ENCODE measurements at regions not wholly inside any gene's neighbourhood (a gene's known extent, or its start where the extent isn't known, plus 50 kb on each side); places are given as distances from the start of the nearest gene placed in this dataset.
"Not testable (repeated sequence)": the region's sequence is repeated elsewhere in the genome, so short reads cannot be mapped to it uniquely, and the experiment has no call there.

GRCh38 chr6:11425876-11426275 is 111.7 kb upstream of the TMEM170B start:
- DNase-seq = no peak

DNA sequence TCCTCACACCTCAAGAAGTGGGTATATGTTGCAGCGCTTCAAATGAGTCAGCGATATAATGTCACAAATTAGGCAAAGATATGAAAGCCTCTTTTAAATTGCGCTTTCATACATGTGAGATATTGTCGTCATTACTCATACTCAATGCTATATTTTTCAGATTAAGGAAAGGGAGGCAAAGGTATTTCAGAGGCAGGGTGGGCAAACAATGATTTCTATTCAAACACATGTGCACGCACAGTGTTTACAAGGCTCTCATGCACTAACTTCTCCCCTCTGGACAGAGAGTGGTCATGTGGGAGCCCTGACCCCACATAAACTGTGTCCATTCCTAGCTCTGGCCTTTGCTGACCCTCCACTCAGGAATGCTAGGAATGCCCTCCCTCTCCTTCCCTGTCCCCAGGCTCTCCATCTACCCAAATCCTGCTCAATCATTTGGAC is 112.1 kb upstream of the TMEM170B start:
- no peak for DNase-seq

DNA sequence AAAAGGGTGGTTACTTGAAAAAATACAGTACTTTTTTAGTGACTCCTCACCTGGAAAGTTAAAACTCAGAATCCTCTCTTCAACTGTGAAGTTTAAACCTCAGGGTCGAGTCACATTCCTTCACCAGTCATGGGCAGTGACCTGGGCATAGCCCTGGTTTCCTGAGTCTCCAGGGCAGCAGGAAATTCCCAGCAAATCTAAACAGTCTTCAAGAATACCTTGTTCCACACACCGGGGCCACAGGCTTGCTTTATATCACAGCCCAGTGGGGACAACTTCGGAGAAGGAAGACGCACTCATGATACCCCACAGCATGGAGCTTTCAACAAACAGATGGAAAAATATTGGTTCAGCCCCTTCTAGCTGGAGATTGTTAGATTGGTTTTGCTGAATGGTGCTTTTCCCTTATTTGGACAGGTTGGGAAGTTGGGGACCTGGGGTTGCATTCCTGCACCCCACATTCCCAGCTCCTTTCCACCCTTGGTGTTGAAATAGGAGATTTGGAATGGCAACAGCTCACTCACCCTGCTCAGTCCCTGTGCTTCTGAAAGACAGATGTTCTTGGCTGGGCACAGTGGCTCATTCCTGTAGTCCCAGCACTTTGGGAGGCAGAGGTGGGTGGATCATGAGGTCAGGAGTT is 113.0 kb upstream of the TMEM170B start:
- DNase-seq = no peak

GRCh38 chr6:11423667-11424066 is 113.9 kb upstream of the TMEM170B start:
- DNase-seq = no peak

GRCh38 chr6:11423072-11423471 is 114.5 kb upstream of the TMEM170B start:
- DNase-seq = no peak

DNA sequence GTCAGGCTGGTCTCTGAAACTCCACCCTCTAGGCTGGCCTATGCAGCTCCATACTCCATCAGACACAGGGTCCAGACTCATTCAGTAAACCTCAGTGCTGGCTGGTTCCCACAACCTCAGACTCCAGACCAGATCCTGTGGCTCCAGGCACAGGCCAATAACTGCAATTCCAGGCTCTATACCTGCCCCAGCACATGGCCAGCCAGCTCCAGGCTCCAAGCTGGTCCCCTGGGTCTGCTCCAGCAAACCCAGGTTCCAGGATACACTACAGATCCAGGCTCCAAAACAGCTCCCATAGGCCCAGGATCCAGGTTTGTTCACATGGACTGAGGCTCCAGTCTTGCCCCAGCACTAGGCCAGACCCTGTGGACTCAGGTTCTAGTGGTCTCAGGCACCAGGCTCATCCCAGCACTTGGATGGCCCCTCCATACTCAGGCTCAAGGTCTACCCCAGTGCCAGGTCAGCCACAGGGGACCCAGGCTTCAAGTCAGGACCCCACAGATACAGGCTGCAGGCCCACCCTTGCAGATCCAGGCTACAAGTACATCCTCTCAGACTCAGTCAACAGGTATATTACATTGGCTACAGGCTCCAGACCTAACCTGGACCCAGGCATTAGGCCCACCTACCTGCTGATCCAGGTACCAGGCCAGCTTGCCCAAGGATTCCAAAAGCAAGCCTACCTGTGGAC is 117.6 kb upstream of the TMEM170B start:
- no peak for DNase-seq

- DNase-seq = no peak
Observed at GRCh38 chr6:11418290-11418905, 119.2 kb upstream of the TMEM170B start.

- no peak for DNase-seq
Observed at GRCh38 chr6:11416936-11417576, 120.5 kb upstream of the TMEM170B start.

DNA sequence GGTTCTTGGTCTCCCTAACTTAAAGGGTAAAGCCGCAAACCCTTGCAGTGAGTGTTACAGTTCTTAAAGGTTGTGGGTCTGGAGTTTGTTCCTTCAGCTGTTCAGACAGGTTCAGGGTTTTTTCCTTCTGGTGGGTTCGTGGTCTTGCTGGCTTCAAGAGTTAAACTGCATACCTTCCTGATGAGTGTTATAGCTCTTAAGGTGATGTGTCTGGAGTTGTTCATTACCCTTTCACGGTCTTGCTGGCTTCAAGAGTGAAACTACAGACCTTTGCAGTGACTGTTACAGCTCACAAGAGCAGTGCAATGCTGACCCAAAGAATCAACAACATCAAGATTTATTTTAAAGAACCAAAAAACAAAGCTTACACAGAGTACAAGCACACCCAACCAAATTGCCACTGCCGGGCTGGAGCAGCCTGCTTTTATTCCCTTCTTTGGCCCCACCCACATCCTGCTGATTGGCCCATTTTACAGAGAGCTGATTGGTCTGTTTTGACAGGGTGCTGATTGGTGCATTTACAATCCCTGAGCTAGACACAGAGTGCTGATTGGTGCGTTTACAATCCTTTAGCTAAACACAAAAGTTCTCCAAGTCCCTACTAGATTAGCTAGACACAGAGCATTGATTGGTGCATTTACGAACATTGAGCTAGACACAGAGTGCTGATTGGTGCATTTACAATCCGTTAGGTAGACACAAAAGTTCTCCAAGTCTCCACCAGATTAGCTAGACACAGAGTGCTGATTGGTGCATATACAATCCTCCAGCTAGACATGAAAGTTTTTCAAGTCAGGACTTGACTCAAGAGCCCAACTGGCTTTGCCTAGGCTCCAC is 121.2 kb upstream of the TMEM170B start:
- not testable (repeated sequence) for DNase-seq

DNA sequence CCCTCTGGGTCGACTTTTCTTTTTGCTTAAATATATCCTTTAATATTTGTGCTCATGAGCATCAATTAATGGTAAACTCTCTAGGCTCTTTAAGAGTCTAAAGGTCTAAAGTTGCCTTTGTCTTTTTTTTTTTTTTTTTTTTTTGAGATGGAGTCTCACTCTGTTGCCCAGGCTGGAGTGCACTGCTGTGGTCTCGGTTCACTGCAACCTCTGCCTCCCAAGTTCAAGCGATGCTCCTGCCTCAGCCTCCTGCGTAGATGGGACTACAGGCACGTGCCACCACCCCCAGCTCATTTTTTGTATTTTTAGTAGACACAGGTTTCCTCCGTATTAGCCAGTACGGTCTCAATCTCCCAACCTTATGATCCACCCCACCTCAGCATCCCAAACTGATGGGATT is 122.0 kb upstream of the TMEM170B start:
- no peak for DNase-seq

DNA sequence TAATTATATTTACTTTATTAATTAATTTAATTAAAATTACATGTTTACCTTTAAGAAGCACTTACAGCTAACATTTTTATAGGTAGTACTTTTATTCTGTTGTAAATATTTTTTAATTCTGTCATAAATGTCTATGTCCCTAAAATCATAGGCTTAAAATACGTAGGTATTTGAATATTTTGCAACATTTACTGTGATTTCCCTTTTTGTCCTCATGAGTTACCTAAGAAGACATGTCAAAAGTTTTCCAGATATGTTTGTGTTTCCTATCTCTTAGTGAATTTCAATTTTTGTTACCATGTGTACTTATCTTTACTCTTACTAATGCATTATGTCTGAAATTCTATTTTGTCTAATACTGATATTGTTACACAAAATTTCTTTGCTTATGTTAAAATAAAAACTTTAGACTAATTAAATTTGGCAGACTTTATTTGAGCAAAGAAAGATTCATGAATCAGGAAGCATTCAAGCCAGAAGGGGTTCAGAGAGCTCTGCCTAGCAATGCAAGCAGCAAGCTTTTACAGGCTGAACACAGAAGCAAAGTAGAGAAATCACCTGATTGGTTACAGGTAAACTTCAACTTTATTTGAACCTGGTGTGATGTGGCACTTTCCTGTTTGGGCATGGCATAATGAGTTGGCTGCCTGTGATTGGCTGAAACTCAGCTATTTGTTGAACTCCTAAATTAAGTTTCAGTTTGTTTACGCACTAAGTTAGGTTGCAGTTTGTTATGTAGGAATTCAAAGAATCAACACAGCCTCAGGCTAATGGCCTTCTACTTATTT is 123.2 kb upstream of the TMEM170B start:
- DNase-seq = no peak

GRCh38 chr6:11413728-11414127 is 123.8 kb upstream of the TMEM170B start:
- DNase-seq = peak in 1 of 2 experiments; percentile 19

- no peak for DNase-seq
Observed at GRCh38 chr6:11413117-11413687, 124.3 kb upstream of the TMEM170B start.

DNA sequence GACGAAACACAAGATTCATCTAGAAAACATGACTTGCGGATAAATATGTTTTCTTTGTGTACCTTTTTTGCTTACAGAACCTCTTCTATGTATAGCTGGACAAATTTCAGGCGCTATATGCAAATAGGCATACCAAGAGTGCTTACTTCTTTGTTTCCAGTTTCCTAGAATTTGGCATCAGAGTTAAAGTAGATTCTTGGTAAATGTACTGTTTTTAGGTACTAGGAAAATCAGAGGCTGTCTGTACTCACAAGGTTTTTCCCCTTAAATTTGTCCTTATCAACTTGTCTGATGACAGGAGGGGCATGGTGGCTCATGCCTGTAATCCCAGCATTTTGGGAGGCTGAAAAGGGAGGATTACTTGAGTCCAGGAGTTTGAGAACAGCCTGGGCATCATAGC is 124.9 kb upstream of the TMEM170B start:
- no peak for DNase-seq

DNA sequence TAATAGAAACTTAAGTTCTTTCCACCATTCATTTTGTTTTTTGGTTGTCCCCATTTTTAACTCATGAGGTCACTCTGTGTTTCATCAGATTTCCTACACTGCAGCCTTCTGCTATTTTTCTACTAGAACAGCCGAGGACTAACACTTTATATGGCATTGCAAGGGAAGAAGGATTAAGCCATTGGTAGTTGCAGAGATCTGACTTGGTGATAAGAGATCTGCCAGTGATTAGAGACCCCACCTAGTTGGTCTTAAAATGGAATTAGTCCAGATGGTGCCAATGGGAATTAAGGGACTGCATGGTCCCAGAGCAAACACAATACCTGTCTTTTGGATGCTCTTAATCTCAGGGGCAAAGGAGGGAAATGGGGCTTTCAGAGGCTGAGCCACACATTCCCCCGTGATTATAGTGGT is 125.5 kb upstream of the TMEM170B start:
- DNase-seq = no peak

DNA sequence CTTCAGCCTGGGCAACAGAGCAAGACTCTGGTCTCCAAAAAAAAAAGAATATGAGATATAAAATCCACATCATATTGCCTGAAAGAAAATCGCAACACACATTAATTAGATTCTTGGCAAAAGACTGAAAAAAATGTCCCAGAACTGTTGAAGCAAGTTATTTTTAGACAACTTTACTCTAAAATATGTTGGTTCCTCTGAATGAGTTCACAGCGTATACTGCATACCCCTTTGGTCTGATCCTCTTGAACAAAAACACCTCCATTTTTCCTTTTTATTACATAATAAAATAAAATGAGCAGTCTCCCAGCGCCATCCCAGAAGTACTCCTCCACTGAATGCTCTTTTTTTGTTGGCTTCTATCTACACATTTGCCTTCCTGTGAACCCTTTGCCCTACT is 126.0 kb upstream of the TMEM170B start:
- DNase-seq = no peak

DNA sequence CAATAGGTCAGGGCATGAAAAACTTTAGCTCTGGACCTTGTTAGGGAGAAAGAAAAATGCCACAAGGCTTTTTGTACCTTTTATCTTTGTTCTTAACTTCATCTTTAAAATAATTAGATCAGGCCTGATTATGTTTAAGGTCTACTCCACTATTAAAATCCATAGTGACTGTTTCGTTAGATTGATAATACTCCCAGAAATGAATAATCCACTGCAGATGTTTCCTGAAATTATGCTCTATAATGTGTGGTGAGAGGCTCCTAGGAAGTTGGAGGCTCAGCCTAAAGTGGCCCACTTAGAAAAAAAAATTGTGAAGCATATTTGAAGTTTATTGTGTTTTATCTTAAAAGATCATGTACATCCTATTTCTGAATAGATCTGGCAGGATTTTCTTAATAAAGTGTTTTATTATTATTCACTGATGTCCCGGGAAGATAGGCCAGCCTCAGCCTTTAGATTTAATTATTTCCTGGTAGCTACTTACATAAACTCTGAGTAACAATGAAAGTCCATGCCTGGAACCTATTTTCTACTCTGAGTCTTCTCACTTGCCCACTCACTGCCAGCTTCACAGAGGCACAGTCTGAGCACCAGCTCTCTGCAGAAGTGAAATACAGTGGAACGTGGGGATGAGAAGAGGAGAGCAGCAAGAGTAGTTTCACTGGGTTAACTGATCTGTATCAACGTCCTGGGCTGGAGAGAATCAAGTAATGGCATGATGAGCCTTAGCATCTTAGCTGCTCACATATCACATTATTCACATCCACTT is 126.8 kb upstream of the TMEM170B start:
- no peak for DNase-seq

DNA sequence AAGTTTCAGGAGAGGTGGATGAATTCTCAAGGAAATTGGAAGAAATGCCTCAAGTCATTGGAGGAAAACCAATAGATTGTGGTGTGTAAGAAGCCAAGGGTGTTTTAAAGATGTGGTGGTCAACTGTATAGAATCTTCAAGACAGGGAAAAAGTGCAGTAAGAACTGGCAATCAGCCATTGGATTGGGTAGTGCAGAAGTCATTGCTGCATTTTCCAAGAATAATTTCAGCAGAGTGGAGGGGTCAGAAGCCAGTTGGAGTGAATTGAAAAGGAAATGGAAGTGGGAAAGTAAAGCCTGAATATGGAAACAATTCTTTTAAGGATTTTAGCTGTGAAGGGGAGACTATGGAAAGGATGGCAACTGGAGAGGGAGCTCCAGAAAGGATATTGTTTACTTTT is 128.2 kb upstream of the TMEM170B start:
- DNase-seq = no peak

DNA sequence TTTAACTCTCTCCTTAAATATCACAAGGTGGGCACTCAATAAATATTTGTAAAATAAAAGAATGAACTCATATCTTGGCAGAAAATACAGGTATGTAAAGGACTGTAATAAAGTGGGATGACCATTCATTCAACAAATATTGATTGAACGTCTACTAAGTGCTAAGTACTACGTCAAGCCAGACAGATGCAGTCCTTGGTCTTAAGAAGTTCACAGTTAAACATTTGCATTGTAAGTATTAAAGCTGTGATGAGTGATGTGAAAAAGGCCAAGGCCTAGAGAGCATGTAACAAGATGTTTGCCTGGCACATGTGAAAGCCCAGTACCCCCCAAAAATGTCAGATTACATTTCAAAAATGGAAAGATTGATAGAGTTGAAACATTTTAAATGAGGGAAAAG is 130.1 kb upstream of the TMEM170B start:
- DNase-seq = no peak

- no peak for DNase-seq
Observed at GRCh38 chr6:11404838-11405237, 132.7 kb upstream of the TMEM170B start.

DNA sequence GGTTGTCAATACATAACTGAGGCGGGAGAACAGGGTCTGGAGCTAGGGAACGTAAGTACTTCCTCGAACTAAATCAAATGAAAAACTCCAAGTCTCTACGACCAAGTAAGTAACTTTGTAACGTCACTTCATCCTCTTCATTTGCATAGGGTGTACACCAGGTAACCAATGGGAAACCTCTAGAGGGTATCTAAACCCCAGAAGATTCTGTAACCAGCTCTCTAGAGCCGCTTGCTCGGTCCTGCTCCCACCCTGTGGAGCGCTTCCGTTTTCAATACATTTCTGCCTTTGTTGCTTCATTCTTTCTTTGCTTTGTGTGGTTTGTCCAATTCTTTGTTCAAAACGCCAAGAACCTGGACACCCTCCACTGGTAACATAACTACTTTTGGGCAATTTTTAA is 133.5 kb upstream of the TMEM170B start:
- no peak for DNase-seq
